ENCODE measurements at regions not wholly inside any gene's neighbourhood (a gene's known extent, or its start where the extent isn't known, plus 50 kb on each side); places are given as distances from the start of the nearest gene placed in this dataset.

DNA sequence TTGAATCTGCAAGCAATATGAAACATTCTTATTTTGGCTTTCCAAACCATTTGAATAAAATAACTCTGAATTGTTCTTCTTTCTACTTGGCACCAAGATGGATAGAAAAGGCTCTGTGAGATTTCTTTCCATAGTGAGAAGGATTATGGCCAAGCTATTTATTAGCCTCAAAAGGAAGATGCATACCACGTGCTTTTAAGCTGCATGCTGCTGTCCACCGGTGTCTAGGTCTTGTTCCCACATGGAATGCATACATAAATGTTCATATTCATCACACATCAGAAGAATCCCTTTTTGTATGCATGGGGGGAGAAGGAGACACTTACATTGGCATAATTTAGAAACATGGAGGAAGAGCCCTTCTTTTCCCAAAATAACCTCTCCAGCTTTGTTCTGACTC lies 273.4 kb downstream of the FAM76B start (continued):
- TF ChIP-seq, protein P1, sequence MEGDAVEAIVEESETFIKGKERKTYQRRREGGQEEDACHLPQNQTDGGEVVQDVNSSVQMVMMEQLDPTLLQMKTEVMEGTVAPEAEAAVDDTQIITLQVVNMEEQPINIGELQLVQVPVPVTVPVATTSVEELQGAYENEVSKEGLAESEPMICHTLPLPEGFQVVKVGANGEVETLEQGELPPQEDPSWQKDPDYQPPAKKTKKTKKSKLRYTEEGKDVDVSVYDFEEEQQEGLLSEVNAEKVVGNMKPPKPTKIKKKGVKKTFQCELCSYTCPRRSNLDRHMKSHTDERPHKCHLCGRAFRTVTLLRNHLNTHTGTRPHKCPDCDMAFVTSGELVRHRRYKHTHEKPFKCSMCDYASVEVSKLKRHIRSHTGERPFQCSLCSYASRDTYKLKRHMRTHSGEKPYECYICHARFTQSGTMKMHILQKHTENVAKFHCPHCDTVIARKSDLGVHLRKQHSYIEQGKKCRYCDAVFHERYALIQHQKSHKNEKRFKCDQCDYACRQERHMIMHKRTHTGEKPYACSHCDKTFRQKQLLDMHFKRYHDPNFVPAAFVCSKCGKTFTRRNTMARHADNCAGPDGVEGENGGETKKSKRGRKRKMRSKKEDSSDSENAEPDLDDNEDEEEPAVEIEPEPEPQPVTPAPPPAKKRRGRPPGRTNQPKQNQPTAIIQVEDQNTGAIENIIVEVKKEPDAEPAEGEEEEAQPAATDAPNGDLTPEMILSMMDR (IDR thresholded peaks at IDR 0.05 in 2 of 3, conservative IDR thresholded peaks at IDR 0.05 in 1 of 3; ENCODE audit: borderline replicate concordance in 1 of 3, insufficient read depth in 1 of 3, low read depth in 2 of 3, low read length in 2 of 3), result no peak

DNA sequence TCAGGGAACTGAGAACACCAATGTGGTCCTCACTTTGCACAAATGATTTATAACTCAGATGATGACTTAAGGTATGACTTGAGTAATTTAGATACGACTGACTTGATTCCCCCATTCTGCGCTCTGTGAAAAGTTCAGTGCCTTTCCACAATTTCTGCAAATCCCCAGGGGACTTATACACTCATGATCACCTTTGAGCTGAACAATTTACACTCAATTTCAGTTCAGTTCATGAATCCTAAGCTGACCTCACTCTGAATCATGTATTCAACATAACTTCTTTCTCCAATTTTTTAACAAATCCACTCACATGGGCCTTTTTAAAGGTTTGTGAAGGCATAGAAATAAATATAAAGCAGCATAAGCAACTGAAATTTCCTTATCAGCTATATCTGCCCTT lies 274.2 kb downstream of the FAM76B start:
- Histone ChIP-seq H3K9ac (ENCODE audit: low read length) (no peak overlapping the region), H3K27me3 (ENCODE audit: insufficient read depth, low read length) (peaks cover 28% of the 10 kb centered on the region; the same call in 1 of the 2 replicates), H3K79me2 (ENCODE audit: insufficient read depth, low read length) (no peaks in the 10 kb centered on the region), H3K9me2 (ENCODE audit: insufficient read depth) (no peaks in the 10 kb centered on the region), H3K27ac (ENCODE audit: low read depth, low read length) (no peak overlapping the region), H3K4me2 (ENCODE audit: low read length) (no peak overlapping the region), H3K4me3 (replicated peaks in 1 of 2; ENCODE audit: low read depth in 1 of 2, low read length in 2 of 2) (no peak overlapping the region), H3K36me3 (ENCODE audit: control insufficient read depth in 1 of 2, insufficient read depth in 2 of 2, low read length in 2 of 2) (no peaks in the 10 kb centered on the region), H3K9me3 (ENCODE audit: control insufficient read depth in 1 of 2, insufficient read depth in 1 of 2, low read depth in 1 of 2, low read length in 2 of 2) (no peaks in the 10 kb centered on the region), H4K20me1 (ENCODE audit: insufficient read depth) (no peaks in the 10 kb centered on the region), H2AFZ (ENCODE audit: low read depth, low read length, poor library complexity, severe bottlenecking) (no peak overlapping the region), H3K4me1 (ENCODE audit: control insufficient read depth in 1 of 2, insufficient read depth in 2 of 2, low read length in 2 of 2) (no peaks in the 10 kb centered on the region)
- intact Hi-C loops (cut with micrococcal nuclease), result loop anchor here (5.0 kb wide), 1 partner anchor 48 kb away; no protein-coding TSS in a partner anchor
- ATAC-seq (no peak), DNase-seq (ENCODE audit: low read depth, low spot score) (no peak)
- TF ChIP-seq ELF1 (IDR thresholded peaks at IDR 0.05; ENCODE audit: borderline replicate concordance, low read depth), result no peak
- no peak for TF ChIP-seq JUND (IDR thresholded peaks at IDR 0.05)
- no peak for TF ChIP-seq EZH2phosphoT487 (IDR thresholded peaks at IDR 0.05; ENCODE audit: borderline replicate concordance)
- no peak for TF ChIP-seq EGR1 (IDR thresholded peaks at IDR 0.05; ENCODE audit: low read depth)
- no peak for TF ChIP-seq SRF (IDR thresholded peaks at IDR 0.05; ENCODE audit: low read depth)
- TF ChIP-seq FOSL1 (IDR thresholded peaks at IDR 0.05; ENCODE audit: low read depth), result no peak
- no peak for TF ChIP-seq TCF7L2 (IDR thresholded peaks at IDR 0.05; ENCODE audit: borderline replicate concordance, extremely low read depth, insufficient read depth, insufficient read length)
- TF ChIP-seq CEBPB (IDR thresholded peaks at IDR 0.05; ENCODE audit: low read depth), result no peak
- no peak for TF ChIP-seq RAD21 (IDR thresholded peaks at IDR 0.05; ENCODE audit: low read depth)
- TF ChIP-seq, protein P2, sequence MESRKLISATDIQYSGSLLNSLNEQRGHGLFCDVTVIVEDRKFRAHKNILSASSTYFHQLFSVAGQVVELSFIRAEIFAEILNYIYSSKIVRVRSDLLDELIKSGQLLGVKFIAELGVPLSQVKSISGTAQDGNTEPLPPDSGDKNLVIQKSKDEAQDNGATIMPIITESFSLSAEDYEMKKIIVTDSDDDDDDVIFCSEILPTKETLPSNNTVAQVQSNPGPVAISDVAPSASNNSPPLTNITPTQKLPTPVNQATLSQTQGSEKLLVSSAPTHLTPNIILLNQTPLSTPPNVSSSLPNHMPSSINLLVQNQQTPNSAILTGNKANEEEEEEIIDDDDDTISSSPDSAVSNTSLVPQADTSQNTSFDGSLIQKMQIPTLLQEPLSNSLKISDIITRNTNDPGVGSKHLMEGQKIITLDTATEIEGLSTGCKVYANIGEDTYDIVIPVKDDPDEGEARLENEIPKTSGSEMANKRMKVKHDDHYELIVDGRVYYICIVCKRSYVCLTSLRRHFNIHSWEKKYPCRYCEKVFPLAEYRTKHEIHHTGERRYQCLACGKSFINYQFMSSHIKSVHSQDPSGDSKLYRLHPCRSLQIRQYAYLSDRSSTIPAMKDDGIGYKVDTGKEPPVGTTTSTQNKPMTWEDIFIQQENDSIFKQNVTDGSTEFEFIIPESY (IDR thresholded peaks at IDR 0.05; ENCODE audit: extremely low read depth, insufficient replicate concordance, low read length), result no peak
- no peak for TF ChIP-seq SP1 (IDR thresholded peaks at IDR 0.05; ENCODE audit: low read depth)
- POLR2A ChIA-PET, result no interaction called here
- RAD21 ChIA-PET (ENCODE audit: low non-redundant PET in 1 of 2, low total read pairs in 2 of 2, uncharacterized antibody in 2 of 2, unreplicated experiment in 2 of 2), result no interaction called here
- no TSS peak for BruUV-seq (replicated peaks)
- CTCF ChIA-PET, result no interaction called here

All from HCT116 (cell line).